GM12891 (cell line): ENCODE measurements at regions not wholly inside any gene's neighbourhood (a gene's known extent, or its start where the extent isn't known, plus 50 kb on each side); places are given as distances from the start of the nearest gene placed in this dataset.

Source experiments
- DNase-seq: peaks from one replicate; pipeline ENCODE4 v3.0.0; 2011; ENCODE audit warnings: low spot score; ENCODE audit not compliant: insufficient read length
- FAIRE-seq: peaks from 2 replicates; lab custom pipeline; 2011; peaks lifted over from hg19 to GRCh38; lab: Jason Lieb, UNC
- PAX5 ChIP-seq: IDR thresholded peaks from 2 replicates; pipeline ENCODE4 v1.6.1; 2011; ENCODE audit warnings: low read length, moderate library complexity, mild to moderate bottlenecking; ENCODE audit not compliant: insufficient read depth, severe bottlenecking
- POLR2A ChIP-seq: IDR thresholded peaks from 2 replicates; pipeline ENCODE4 v1.6.1; 2011; ENCODE audit warnings: low read depth, low read length, control low read depth
- POLR2AphosphoS5 ChIP-seq: IDR thresholded peaks from 2 replicates; pipeline ENCODE4 v1.6.1; 2011; ENCODE audit warnings: low read depth, low read length, control low read depth
- POU2F2 ChIP-seq: IDR thresholded peaks from 2 replicates; pipeline ENCODE4 v1.6.1; 2011; ENCODE audit warnings: low read depth, mild to moderate bottlenecking, control low read depth, low read length, moderate library complexity
- SPI1 ChIP-seq: IDR thresholded peaks from 2 replicates; pipeline ENCODE4 v1.6.1; 2011; ENCODE audit warnings: low read depth, low read length, control low read depth
- TAF1 ChIP-seq: IDR thresholded peaks from 2 replicates; pipeline ENCODE4 v1.6.1; 2011; ENCODE audit warnings: low read depth, low read length, control low read depth

GRCh38 chr11:82676483-82677094, 57.1 kb downstream of the FAM181B start:
- no peak for DNase-seq
- TF ChIP-seq SPI1 (no peak), POU2F2 (no peak), POLR2AphosphoS5 (no peak), PAX5 (no peak)
- FAIRE-seq, result no peak

GRCh38 chr11:82675838-82676237, 57.8 kb downstream of the FAM181B start:
- no peak for FAIRE-seq
- TF ChIP-seq PAX5, result no peak
- TF ChIP-seq POLR2A, result no peak
- TF ChIP-seq POLR2AphosphoS5, result no peak
- TF ChIP-seq SPI1, result no peak
- TF ChIP-seq TAF1, result no peak
- TF ChIP-seq POU2F2, result no peak
- DNase-seq, result no peak

- FAIRE-seq (no peak), DNase-seq (no peak)
- TF ChIP-seq SPI1, result no peak
- no peak for TF ChIP-seq PAX5
- no peak for TF ChIP-seq TAF1
- no peak for TF ChIP-seq POLR2A
- no peak for TF ChIP-seq POU2F2
- TF ChIP-seq POLR2AphosphoS5, result no peak
Measured at GRCh38 chr11:82673631-82674030, 60.0 kb downstream of the FAM181B start.

- TF ChIP-seq POLR2AphosphoS5, result no peak
- no peak for TF ChIP-seq POLR2A
- no peak for TF ChIP-seq TAF1
- no peak for TF ChIP-seq SPI1
- TF ChIP-seq POU2F2, result no peak
- no peak for TF ChIP-seq PAX5
- DNase-seq (no peak), FAIRE-seq (no peak)
Measured at GRCh38 chr11:82671451-82671850, 62.2 kb downstream of the FAM181B start.

- DNase-seq, result no peak
- FAIRE-seq, result no peak
- no peak for TF ChIP-seq POU2F2
- no peak for TF ChIP-seq TAF1
- TF ChIP-seq POLR2AphosphoS5, result no peak
- TF ChIP-seq SPI1, result peak; percentile 55
- no peak for TF ChIP-seq PAX5
- no peak for TF ChIP-seq POLR2A
Measured at GRCh38 chr11:82663535-82663934, 70.1 kb downstream of the FAM181B start.

- no peak for DNase-seq
- no peak for FAIRE-seq
- TF ChIP-seq SPI1, result no peak
- TF ChIP-seq POU2F2, result no peak
- no peak for TF ChIP-seq PAX5
- no peak for TF ChIP-seq POLR2A
Measured at GRCh38 chr11:82653752-82654151, 79.9 kb downstream of the FAM181B start.

- FAIRE-seq, result no peak
- DNase-seq, result no peak
- TF ChIP-seq SPI1, result no peak
- TF ChIP-seq POLR2A, result no peak
- no peak for TF ChIP-seq POLR2AphosphoS5
- TF ChIP-seq PAX5, result no peak
- no peak for TF ChIP-seq POU2F2
- TF ChIP-seq TAF1, result no peak
Measured at GRCh38 chr11:82639251-82639650, 94.4 kb downstream of the FAM181B start.

- FAIRE-seq, result no peak
- TF ChIP-seq POLR2A, result no peak
- no peak for TF ChIP-seq POU2F2
- TF ChIP-seq POLR2AphosphoS5, result no peak
- no peak for TF ChIP-seq PAX5
- no peak for TF ChIP-seq SPI1
- TF ChIP-seq TAF1, result no peak
- no peak for DNase-seq
Measured at GRCh38 chr11:82636615-82637014, 97.0 kb downstream of the FAM181B start.

GRCh38 chr11:82634091-82634490, 99.6 kb downstream of the FAM181B start:
- TF ChIP-seq POU2F2, result no peak
- no peak for TF ChIP-seq TAF1
- no peak for TF ChIP-seq SPI1
- no peak for TF ChIP-seq POLR2AphosphoS5
- TF ChIP-seq PAX5, result no peak
- no peak for TF ChIP-seq POLR2A
- FAIRE-seq (no peak), DNase-seq (no peak)

- DNase-seq (no peak), FAIRE-seq (no peak)
- TF ChIP-seq SPI1 (peak; percentile 13; the same call in 1 of the 2 replicates), TAF1 (no peak), POLR2A (no peak)
Measured at GRCh38 chr11:82631722-82632630, 101.7 kb downstream of the FAM181B start.
